ENCODE measurements at regions not wholly inside any gene's neighbourhood (a gene's known extent, or its start where the extent isn't known, plus 50 kb on each side); places are given as distances from the start of the nearest gene placed in this dataset.

DNA sequence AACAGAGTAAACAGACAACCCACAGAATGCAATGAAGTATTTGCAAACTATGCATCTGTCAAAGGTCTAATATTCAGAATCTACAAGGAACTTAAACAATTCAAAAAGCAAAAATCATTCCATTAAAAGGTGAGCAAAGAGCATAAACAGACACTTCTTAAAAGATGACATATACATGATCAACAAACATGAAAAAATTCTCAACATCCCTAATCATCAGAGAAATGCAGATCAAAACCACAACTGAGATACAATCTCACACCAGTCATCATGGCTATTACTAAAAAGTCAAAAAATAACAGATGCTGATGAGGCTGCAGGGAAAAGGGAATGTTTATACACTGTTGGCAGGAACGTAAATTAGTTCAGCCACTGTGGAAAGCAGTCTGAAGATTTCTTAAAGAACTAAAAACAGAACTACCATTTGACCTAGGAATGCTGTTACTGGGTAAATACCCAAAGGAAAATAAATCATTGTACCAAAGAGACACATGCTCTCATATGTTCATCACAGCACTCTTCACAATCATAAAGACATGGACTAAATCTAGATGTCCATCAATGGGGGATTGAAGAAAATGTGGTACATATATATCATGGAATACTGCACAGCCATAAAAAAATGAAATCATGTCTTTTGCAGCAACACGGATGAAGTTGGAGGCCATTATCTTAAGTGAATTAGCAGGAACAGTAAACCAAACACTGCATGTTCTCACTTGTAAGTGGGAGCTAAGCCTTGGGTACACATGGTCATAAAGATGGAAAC is 393.3 kb upstream of the CBLB start:
- WGBS (ENCODE audit: insufficient coverage) = 93% methylated on average over 2 of the region's 2 CpGs
- Histone ChIP-seq H3K4me3 (ENCODE audit: control insufficient read depth in 1 of 7, extremely low read depth in 1 of 7, insufficient read depth in 4 of 7, low read depth in 2 of 7, low read length in 6 of 7) (no peak overlapping the region), H3K4me1 (ENCODE audit: control extremely low read depth in 1 of 4, control insufficient read depth in 4 of 4, insufficient read depth in 4 of 4, low read length in 3 of 4) (no peaks in the 10 kb centered on the region), H3K9me3 (ENCODE audit: control extremely low read depth in 1 of 5, control insufficient read depth in 4 of 5, insufficient read depth in 2 of 5, low read depth in 1 of 5, low read length in 4 of 5) (no peaks in the 10 kb centered on the region), H3K27ac (ENCODE audit: insufficient read depth in 1 of 2, low read depth in 1 of 2, low read length in 2 of 2, poor library complexity in 1 of 2, severe bottlenecking in 2 of 2) (no peak overlapping the region), H3K36me3 (ENCODE audit: control insufficient read depth in 4 of 4, insufficient read depth in 4 of 4, low read length in 3 of 4) (no peaks in the 10 kb centered on the region), H3K27me3 (replicated peaks in 2 of 5; ENCODE audit: control insufficient read depth in 4 of 5, insufficient read depth in 5 of 5, low read length in 4 of 5) (no peaks in the 10 kb centered on the region)
- CTCF ChIA-PET = interaction anchor here (0.5 kb wide), 1 partner anchor 1235 kb away, joined by 3 read pairs; no protein-coding TSS in a partner anchor
- POLR2A ChIA-PET = no interaction called here
- no peak for DNase-seq

DNA sequence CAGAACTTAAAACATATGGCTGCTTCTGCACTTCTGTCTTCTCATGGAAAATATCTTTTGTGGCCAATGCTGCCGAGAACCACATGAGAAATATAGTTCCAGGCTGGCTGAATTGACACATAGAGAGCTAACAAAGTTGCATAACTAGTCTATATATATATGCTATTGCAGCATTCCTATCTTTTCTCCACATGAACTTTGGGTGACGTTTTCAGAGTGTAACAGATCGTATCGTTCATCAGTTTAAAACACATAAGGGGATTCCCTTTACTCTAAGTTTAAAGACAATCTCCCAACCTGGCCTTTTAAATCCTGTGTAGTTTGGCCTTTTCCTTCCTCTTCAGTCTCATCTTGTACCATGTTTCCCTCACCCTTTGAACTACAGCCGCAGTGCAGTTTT is 394.2 kb upstream of the CBLB start:
- no peaks in the 10 kb centered on the region for H3K4me1 ChIP-seq (ENCODE audit: control extremely low read depth in 1 of 4, control insufficient read depth in 4 of 4, insufficient read depth in 4 of 4, low read length in 3 of 4)
- no peak for DNase-seq
- 98% methylated on average over 4 of the region's 5 CpGs for WGBS (ENCODE audit: insufficient coverage)
- ChIA-PET CTCF (no interaction called here), POLR2A (no interaction called here)
- no peak overlapping the region for H3K27ac ChIP-seq (ENCODE audit: insufficient read depth in 1 of 2, low read depth in 1 of 2, low read length in 2 of 2, poor library complexity in 1 of 2, severe bottlenecking in 2 of 2)
- no peak overlapping the region for H3K4me3 ChIP-seq (ENCODE audit: control insufficient read depth in 1 of 7, extremely low read depth in 1 of 7, insufficient read depth in 4 of 7, low read depth in 2 of 7, low read length in 6 of 7)
- H3K9me3 ChIP-seq (ENCODE audit: control extremely low read depth in 1 of 5, control insufficient read depth in 4 of 5, insufficient read depth in 2 of 5, low read depth in 1 of 5, low read length in 4 of 5) = no peaks in the 10 kb centered on the region
- no peaks in the 10 kb centered on the region for H3K36me3 ChIP-seq (ENCODE audit: control insufficient read depth in 4 of 4, insufficient read depth in 4 of 4, low read length in 3 of 4)
- H3K27me3 ChIP-seq (replicated peaks in 2 of 5; ENCODE audit: control insufficient read depth in 4 of 5, insufficient read depth in 5 of 5, low read length in 4 of 5) = no peaks in the 10 kb centered on the region

DNA sequence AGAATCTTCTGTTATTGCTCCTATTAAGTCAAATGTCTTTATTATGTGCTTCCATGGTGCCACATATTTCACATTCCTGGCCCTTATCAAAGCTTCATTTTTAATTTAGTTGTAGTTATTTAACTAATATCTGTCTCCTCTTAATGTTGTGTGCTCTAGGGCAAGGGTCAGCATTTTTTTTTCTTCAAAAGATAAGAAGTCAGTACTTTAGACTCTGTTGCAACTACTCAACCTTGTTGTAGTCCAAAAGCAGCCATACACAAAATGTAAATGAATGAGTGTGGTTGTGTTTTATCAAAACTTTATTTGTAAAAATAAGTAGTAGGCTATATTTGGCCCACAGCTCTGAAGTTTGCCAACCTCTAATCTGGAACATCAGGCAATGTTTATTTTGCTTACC is 394.7 kb upstream of the CBLB start:
- CTCF ChIA-PET = no interaction called here
- DNase-seq = no peak

DNA sequence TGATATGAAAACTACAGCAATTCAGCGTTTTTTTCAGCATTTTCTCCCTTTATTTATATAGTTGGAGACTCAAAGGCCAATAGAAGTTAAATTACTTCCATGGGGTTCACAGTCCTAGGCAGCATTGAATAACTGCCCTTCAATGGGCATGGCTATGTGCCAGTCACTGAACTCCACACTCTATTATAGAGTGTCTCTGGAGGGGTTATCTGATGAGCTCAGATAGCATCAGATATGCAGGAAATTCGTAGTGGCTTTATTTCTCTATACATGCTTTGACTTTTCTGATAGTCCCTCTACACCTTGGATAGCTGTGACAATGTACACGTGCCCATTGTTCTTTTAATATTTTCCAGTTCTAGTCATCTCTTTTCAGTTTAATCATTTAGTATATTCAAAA is 396.9 kb upstream of the CBLB start:
- no peaks in the 10 kb centered on the region for H3K4me1 ChIP-seq (ENCODE audit: control extremely low read depth in 1 of 4, control insufficient read depth in 4 of 4, insufficient read depth in 4 of 4, low read length in 3 of 4)
- no peak overlapping the region for H3K4me3 ChIP-seq (ENCODE audit: control insufficient read depth in 1 of 7, extremely low read depth in 1 of 7, insufficient read depth in 4 of 7, low read depth in 2 of 7, low read length in 6 of 7)
- H3K36me3 ChIP-seq (ENCODE audit: control insufficient read depth in 4 of 4, insufficient read depth in 4 of 4, low read length in 3 of 4) = no peaks in the 10 kb centered on the region
- ChIA-PET POLR2A (no interaction called here), CTCF (no interaction called here)
- H3K9me3 ChIP-seq (ENCODE audit: control extremely low read depth in 1 of 5, control insufficient read depth in 4 of 5, insufficient read depth in 2 of 5, low read depth in 1 of 5, low read length in 4 of 5) = no peaks in the 10 kb centered on the region
- H3K27ac ChIP-seq (ENCODE audit: insufficient read depth in 1 of 2, low read depth in 1 of 2, low read length in 2 of 2, poor library complexity in 1 of 2, severe bottlenecking in 2 of 2) = no peak overlapping the region
- DNase-seq = no peak
- no CpG with 5 or more reads among the region's 3 CpGs for WGBS (ENCODE audit: insufficient coverage)
- no peaks in the 10 kb centered on the region for H3K27me3 ChIP-seq (replicated peaks in 2 of 5; ENCODE audit: control insufficient read depth in 4 of 5, insufficient read depth in 5 of 5, low read length in 4 of 5)

More for the DNA sequence above, 394.7 kb upstream of the CBLB start:
- no peak overlapping the region for H3K4me3 ChIP-seq (ENCODE audit: control insufficient read depth in 1 of 7, extremely low read depth in 1 of 7, insufficient read depth in 4 of 7, low read depth in 2 of 7, low read length in 6 of 7)
- no peaks in the 10 kb centered on the region for H3K27me3 ChIP-seq (replicated peaks in 2 of 5; ENCODE audit: control insufficient read depth in 4 of 5, insufficient read depth in 5 of 5, low read length in 4 of 5)
- H3K4me1 ChIP-seq (ENCODE audit: control extremely low read depth in 1 of 4, control insufficient read depth in 4 of 4, insufficient read depth in 4 of 4, low read length in 3 of 4) = no peaks in the 10 kb centered on the region
- no peak overlapping the region for H3K27ac ChIP-seq (ENCODE audit: insufficient read depth in 1 of 2, low read depth in 1 of 2, low read length in 2 of 2, poor library complexity in 1 of 2, severe bottlenecking in 2 of 2)
- no peaks in the 10 kb centered on the region for H3K36me3 ChIP-seq (ENCODE audit: control insufficient read depth in 4 of 4, insufficient read depth in 4 of 4, low read length in 3 of 4)
- H3K9me3 ChIP-seq (ENCODE audit: control extremely low read depth in 1 of 5, control insufficient read depth in 4 of 5, insufficient read depth in 2 of 5, low read depth in 1 of 5, low read length in 4 of 5) = no peaks in the 10 kb centered on the region
- POLR2A ChIA-PET = no interaction called here

DNA sequence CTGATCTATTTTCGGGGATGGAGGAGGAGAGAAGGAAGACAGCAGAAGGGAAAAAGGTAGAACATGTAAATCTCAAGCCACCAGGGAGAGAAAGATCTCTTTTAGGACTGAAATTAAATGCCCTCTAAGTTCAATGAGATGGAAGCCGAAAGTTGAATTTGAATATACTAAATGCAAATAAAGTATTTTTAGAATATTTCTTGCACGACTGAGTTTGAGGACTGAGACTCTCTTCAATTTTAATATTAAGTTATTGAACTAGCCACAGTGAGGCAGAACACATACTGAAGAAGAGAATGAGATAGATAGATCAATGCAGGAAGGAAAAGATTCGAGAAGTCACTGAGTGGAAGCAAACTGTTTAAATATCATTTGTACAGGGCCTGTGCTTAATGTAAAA is 399.9 kb upstream of the CBLB start:
- H3K36me3 ChIP-seq (ENCODE audit: control insufficient read depth in 4 of 4, insufficient read depth in 4 of 4, low read length in 3 of 4) = no peaks in the 10 kb centered on the region
- H3K4me3 ChIP-seq (ENCODE audit: control insufficient read depth in 1 of 7, extremely low read depth in 1 of 7, insufficient read depth in 4 of 7, low read depth in 2 of 7, low read length in 6 of 7) = no peak overlapping the region
- 100% methylated on average over 2 of the region's 4 CpGs for WGBS (ENCODE audit: insufficient coverage)
- no peaks in the 10 kb centered on the region for H3K4me1 ChIP-seq (ENCODE audit: control extremely low read depth in 1 of 4, control insufficient read depth in 4 of 4, insufficient read depth in 4 of 4, low read length in 3 of 4)
- ChIA-PET POLR2A (no interaction called here), CTCF (no interaction called here)
- no peak overlapping the region for H3K27ac ChIP-seq (ENCODE audit: insufficient read depth in 1 of 2, low read depth in 1 of 2, low read length in 2 of 2, poor library complexity in 1 of 2, severe bottlenecking in 2 of 2)
- no peak for DNase-seq
- no peaks in the 10 kb centered on the region for H3K9me3 ChIP-seq (ENCODE audit: control extremely low read depth in 1 of 5, control insufficient read depth in 4 of 5, insufficient read depth in 2 of 5, low read depth in 1 of 5, low read length in 4 of 5)
- H3K27me3 ChIP-seq (replicated peaks in 2 of 5; ENCODE audit: control insufficient read depth in 4 of 5, insufficient read depth in 5 of 5, low read length in 4 of 5) = no peaks in the 10 kb centered on the region

DNA sequence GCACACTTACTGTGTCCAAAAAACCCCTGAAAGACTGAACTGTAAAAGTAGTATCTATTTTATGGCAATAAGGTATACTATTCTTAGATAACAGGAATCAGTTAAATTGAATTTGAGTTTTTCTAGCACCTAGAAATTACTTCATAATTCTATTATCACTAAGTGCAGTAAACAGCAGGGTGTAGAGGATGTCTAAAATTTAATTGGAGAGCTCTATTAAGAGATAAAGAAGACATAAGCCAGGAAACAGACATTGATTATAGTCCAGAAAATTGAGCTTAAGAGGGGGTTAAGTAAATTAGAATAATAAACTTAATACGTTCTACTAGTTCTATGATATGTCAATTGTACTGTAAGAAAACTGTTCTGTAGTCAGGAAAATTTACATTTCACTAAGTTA is 403.5 kb upstream of the CBLB start:
- no peaks in the 10 kb centered on the region for H3K36me3 ChIP-seq (ENCODE audit: control insufficient read depth in 4 of 4, insufficient read depth in 4 of 4, low read length in 3 of 4)
- H3K4me3 ChIP-seq (ENCODE audit: control insufficient read depth in 1 of 7, extremely low read depth in 1 of 7, insufficient read depth in 4 of 7, low read depth in 2 of 7, low read length in 6 of 7) = no peak overlapping the region
- DNase-seq = no peak
- no peaks in the 10 kb centered on the region for H3K27me3 ChIP-seq (replicated peaks in 2 of 5; ENCODE audit: control insufficient read depth in 4 of 5, insufficient read depth in 5 of 5, low read length in 4 of 5)
- H3K4me1 ChIP-seq (ENCODE audit: control extremely low read depth in 1 of 4, control insufficient read depth in 4 of 4, insufficient read depth in 4 of 4, low read length in 3 of 4) = no peaks in the 10 kb centered on the region
- H3K27ac ChIP-seq (ENCODE audit: insufficient read depth in 1 of 2, low read depth in 1 of 2, low read length in 2 of 2, poor library complexity in 1 of 2, severe bottlenecking in 2 of 2) = no peak overlapping the region
- POLR2A ChIA-PET = no interaction called here
- no CpG with 5 or more reads among the region's 1 CpG for WGBS (ENCODE audit: insufficient coverage)
- CTCF ChIA-PET = no interaction called here
- peaks cover 0 to 3% (median 0%) of the 10 kb centered on the region in 5 experiments for H3K9me3 ChIP-seq (ENCODE audit: control extremely low read depth in 1 of 5, control insufficient read depth in 4 of 5, insufficient read depth in 2 of 5, low read depth in 1 of 5, low read length in 4 of 5)

DNA sequence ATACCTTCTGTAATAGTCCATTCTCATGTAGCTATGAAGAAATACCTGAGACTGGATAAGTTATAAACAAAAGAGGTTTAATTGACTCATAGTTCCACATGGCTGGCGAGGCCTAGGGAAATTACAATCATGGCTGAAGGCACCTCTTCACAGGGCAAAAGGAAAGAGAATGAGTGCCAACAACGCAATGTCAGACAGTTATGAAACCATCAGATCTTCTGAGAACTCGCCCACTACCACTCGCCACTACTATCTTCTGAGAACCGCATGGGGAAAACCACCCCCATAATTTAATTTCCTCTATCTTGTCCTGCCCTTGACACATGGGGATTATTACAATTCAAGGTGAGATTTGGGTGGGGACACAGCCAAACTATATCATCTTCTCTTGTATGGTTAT is 406.8 kb upstream of the CBLB start:
- Histone ChIP-seq H3K4me3 (ENCODE audit: control insufficient read depth in 1 of 7, extremely low read depth in 1 of 7, insufficient read depth in 4 of 7, low read depth in 2 of 7, low read length in 6 of 7) (no peak overlapping the region), H3K4me1 (ENCODE audit: control extremely low read depth in 1 of 4, control insufficient read depth in 4 of 4, insufficient read depth in 4 of 4, low read length in 3 of 4) (no peaks in the 10 kb centered on the region), H3K9me3 (ENCODE audit: control extremely low read depth in 1 of 5, control insufficient read depth in 4 of 5, insufficient read depth in 2 of 5, low read depth in 1 of 5, low read length in 4 of 5) (peaks cover 0 to 3% (median 0%) of the 10 kb centered on the region in 5 experiments), H3K27me3 (replicated peaks in 2 of 5; ENCODE audit: control insufficient read depth in 4 of 5, insufficient read depth in 5 of 5, low read length in 4 of 5) (no peaks in the 10 kb centered on the region), H3K36me3 (ENCODE audit: control insufficient read depth in 4 of 4, insufficient read depth in 4 of 4, low read length in 3 of 4) (no peaks in the 10 kb centered on the region), H3K27ac (ENCODE audit: insufficient read depth in 1 of 2, low read depth in 1 of 2, low read length in 2 of 2, poor library complexity in 1 of 2, severe bottlenecking in 2 of 2) (no peak overlapping the region)
- POLR2A ChIA-PET = no interaction called here
- 100% methylated on average over 1 of the region's 5 CpGs for WGBS (ENCODE audit: insufficient coverage)
- no peak for DNase-seq
- CTCF ChIA-PET = no interaction called here

Data from common myeloid progenitor, CD34-positive (primary cell).